ENCODE measurements at regions not wholly inside any gene's neighbourhood (a gene's known extent, or its start where the extent isn't known, plus 50 kb on each side); places are given as distances from the start of the nearest gene placed in this dataset.

DNA sequence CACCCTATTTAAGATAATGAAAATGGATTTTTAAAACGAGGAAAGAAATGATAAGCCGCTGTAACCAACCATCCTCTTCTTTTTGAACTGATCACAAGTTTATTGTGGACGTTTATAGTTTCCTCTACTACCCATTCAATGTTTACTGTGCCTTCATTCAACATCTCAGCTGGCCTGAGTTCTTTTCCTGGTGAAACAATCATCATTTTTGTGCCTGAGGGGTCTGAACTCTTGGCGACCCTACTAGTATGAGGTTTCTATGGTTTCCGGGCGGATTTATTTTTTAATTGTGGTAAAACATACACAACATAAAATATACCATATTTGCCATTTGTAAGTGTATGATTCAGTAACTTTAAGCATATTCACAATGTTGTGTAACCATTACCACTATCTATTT is 100.7 kb downstream of the SPRY1 start:
- no peak for DNase-seq (ENCODE audit: low read depth)

DNA sequence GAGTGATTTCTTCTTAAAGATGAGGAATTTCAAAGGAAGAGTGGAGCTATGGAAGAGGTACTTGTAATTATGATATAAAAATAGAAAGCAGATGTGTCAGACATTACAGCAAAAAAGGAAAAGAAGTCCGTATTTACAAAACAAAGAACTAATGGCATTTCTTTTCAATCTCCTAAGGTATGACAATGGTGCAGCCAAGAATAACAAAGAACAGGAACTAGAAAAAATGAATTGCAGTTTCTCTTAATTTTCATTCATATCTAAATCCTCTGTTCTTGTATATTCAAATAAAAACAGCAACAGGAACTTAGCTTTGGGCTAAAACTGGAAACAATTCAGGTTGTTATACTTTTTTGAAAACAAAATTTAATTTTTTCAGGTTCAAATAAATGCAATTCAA is 105.1 kb downstream of the SPRY1 start:
- no peak for DNase-seq (ENCODE audit: low read depth)

DNA sequence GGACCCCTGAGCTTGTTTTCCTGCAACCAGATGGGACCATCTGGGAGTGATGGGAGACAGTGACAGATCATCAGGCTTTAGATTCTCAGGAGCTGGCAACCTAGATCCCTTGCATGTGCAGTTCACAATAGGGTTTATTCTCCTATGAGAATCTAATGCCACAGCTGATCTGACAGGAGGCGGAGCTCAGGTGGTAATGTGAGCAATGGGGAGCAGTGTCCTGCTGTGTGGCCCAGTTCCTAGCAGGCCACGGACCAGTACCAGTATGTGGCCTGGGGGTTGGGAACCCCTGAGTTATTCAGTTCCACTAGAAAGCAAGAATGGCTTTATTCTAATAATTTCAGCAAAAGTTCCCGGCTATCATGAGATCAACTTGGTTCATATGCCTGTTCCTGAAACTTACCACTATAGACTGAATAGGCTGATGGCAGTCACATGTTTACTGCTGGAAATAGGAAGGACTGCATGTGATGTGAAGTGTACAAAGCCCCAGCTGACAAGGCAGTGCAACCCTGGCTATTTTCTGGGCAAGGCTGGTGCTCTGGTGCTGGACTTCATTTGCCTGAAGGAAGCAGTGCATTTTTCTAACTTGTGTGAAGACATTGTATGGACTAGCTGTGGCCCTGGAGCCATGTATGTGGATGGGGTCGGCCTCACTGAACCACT is 107.2 kb downstream of the SPRY1 start:
- DNase-seq (ENCODE audit: low read depth), result no peak

DNA sequence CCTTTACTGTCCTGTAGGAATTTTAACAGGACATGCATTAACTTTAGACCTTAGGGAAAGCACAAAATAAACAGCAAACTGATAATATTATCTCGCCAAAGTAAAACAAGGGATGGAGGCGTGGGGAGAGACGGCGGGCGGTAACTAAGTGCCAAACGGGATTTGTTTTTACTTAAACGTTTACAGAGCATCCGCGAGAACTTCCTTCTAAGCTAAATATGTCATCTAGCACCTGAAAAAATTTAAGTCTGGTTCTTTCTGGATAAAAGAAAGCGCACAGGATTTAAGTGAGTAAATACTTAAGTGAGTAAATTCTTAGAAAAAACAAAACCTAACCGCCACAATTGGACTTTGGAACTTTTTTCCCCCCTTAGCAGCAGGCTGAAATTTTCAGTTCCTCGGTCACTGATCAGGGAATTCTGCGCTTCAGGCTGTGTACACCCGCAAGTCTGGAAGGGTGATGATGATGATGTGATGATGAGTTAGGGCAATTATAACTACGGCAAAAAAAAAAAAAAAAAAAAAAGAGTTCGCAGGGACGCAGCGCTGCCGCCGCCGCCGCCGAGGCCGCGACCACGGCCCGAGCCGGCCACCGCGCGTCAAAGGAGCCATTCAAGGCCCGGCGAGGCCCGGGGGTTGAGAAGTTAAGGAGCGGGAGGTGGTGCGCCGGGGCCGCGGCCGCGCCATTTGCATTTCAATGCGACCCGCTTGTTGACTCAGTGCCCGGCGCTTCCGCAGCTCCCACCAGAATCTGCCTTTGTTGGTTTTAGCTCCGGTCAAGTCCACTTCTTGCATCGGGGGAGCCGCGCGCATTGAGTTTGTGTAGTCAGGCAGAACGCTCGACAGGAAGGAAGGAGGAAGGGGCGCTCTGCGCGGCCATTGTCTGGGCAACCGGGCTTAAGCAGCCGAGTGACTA is 108.8 kb downstream of the SPRY1 start:
- no peak for DNase-seq (ENCODE audit: low read depth)

DNA sequence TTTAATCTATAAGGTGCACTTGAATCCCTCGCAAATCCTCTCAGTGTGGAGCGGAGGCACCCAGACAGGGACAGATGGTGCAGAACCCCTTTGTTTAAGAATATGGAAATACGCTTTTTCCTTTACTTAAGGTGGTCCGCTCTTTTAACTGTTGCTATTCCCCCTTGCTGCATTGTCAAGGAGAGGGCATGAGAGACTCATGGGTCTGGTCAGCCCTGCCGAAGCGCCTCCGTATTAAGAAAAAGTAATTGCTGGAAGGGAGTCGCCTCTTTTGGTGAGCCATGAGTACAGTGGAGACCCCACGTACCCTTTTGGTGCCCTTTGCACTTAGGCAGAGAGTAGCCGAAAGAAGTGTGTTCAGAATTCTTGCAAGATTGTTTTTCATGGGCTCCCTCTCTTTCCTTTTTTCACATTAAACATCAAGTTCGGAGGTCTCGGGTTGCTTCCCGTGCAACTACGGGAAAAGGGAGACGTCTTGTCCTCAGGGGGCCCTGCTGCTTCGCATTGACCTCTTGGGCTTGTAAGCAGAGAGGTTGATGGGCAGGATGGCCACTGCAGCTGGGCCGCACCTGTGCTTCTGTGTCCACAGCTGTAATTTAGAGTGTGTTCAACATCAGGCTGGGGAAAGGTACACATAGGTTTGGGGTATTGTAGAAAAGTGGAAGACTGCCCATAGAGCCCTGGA is 109.6 kb downstream of the SPRY1 start:
- DNase-seq (ENCODE audit: low read depth), result no peak

DNA sequence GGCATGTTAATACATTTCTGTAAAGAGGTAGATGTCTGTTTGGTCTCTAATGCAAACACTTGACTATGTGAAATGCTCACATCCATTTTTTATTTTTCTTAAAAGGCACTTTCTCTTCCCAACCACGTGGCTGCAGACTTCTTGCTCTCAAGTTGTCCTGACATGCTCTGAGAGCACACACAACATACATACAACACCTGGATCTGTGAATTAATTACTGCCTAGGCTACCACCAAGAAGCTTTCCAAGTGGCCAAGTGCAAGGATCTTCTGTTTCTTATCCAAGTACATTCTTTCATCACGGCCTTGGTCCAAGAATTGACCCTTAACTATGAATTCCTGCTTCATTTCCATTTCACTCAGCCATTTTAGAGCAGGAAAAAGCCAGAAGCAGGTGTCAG is 110.8 kb downstream of the SPRY1 start:
- DNase-seq (ENCODE audit: low read depth), result no peak

DNA sequence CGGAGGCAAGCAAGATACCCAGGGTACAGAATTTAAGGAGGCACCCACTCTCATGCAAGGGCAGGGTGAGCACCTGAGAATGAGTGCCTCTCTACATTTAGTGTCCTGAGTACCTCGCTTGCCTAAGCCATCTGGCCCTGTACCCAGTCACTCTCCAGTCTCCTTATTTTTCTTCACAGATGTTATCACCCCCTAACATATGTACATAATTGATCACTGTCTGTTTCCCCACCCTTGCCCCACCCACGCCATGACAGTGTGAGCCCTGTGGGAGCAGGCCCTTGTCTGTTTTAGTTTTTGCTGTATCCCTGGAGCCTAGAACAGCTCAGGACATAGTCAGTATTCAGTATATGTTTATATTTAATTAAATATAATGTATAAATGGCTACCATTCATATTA is 113.6 kb downstream of the SPRY1 start:
- DNase-seq (ENCODE audit: low read depth), result no peak

DNA sequence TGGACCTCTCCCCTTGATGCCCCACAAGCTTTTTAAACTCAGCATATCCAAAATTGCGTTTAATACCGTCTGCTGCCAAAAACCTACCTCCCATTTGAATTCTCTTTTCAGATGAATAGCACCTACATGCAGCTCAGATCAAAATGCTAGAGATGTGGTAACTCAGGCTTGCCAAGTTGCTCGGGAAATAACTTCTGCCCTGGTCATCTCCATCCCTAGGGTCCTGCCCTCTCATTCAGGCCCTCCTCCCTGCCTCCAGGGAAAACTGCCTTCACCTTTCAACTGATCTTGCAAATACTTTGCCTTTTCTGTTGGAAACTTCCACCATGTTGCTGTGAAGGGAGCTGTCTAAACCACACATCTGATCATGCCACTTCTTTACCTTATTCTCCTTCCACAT is 114.1 kb downstream of the SPRY1 start:
- no peak for DNase-seq (ENCODE audit: low read depth)

DNA sequence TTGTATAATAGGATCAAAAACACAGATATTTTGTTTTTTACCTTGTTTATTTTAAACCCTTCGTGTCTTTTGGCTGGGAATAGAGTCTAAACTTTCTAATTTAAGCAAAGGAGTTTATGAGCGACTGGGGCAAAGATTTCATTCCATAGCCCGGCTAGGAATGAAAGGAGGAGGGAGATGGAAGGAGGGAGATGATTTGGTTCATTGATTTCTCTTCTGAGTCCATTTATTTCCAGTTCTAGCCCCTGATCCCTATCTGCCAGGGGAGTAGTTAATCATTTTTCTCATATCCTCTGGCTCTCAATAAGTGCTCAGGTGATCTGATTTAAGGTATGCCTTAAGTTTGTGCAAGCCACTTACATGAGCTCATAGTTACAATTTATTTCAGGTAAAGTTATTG is 120.0 kb downstream of the SPRY1 start:
- DNase-seq (ENCODE audit: low read depth), result no peak

DNA sequence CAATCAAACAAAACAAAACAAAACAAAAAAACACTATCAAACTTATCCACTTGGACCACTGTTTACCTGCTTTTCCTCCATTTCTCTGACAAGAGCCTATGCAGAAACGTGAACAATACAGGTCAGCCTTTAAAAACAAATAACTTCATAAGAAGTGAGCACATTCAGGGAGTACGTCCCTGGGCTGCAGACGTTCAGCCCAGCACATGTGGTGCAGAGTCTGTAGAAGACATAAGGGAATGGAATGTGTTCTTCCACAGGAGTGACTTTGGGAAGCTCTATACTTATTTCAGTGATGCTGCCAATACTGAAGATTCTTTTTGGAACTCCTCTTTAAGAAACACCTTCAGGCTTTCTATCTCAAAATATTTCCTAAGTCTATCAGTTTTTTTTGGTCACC is 120.6 kb downstream of the SPRY1 start:
- no peak for DNase-seq (ENCODE audit: low read depth)

DNA sequence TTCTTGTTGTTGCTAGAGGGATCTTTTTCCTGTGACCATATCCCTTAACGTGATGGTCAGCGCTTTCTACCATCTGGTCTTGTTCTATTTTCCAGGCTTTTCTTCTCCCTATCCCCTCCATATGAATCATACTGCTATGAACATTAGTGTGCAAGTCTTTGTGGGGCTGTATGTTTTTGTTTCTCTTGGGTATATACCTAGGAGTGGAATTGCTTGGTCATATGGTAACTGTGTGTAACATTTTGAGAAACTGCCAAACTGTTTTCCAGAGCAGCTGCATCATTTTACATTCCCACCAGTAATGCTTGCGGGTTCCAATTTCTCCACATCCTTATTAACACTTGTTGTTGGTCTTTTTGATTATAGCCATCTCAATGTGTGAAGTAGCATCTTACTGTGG is 121.4 kb downstream of the SPRY1 start:
- DNase-seq (ENCODE audit: low read depth), result no peak

DNA sequence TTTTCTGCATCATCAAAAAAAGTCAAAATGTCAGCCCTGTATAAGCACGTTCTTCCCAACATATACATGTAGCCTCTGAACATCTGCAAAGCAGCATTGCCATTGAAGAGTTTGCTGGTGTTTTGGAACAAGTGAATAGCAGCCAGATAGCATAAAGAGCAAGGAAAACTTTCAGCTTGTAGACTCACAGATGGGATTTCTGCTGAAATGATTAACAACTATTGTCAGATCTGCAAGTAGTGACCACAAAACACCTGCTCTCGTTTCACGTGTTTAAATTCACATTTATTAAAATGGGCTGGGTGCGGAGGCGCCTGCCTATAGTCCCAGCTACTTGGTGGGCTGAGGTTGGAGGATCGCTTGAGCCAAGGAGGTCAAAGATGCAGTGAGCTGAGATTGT is 123.7 kb downstream of the SPRY1 start:
- DNase-seq (ENCODE audit: low read depth), result no peak

DNA sequence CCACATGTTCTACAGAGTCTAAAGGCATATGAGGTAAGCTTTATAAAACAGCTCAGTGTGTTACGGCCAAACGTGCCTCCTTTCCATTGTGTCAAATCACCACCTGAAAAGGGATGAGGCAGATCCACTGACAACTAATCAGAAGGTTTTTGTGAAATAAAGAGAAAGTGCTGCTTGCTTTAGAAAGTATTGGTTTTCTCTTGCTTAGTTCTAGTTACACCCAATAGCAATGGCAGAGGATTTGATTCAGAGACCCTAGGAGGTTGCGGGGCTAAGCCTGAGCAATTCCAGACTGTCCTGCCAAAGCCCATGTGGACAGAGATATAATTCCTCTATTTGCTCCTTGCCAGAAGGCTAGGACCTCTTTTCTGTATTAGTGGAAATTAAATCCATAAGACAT is 125.5 kb downstream of the SPRY1 start:
- DNase-seq (ENCODE audit: low read depth), result no peak

DNA sequence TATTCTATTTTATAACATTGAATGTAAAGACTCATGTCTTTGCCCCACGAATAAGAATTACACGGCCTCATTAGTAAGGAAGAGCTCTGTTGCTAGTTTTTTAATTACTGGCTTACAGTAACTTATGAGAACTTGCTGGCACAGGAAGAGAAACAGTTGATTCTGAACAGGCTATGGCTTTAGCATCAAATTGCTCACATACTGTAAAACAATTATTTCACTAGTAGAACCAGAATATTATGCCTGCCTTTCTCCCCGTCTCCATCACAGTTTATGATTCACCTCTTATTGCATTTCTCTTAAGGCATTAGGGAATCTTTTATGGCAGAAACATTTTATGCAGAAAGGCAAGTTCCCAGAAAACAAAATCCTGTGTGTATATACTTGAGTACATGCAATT is 126.1 kb downstream of the SPRY1 start:
- no peak for DNase-seq (ENCODE audit: low read depth)

DNA sequence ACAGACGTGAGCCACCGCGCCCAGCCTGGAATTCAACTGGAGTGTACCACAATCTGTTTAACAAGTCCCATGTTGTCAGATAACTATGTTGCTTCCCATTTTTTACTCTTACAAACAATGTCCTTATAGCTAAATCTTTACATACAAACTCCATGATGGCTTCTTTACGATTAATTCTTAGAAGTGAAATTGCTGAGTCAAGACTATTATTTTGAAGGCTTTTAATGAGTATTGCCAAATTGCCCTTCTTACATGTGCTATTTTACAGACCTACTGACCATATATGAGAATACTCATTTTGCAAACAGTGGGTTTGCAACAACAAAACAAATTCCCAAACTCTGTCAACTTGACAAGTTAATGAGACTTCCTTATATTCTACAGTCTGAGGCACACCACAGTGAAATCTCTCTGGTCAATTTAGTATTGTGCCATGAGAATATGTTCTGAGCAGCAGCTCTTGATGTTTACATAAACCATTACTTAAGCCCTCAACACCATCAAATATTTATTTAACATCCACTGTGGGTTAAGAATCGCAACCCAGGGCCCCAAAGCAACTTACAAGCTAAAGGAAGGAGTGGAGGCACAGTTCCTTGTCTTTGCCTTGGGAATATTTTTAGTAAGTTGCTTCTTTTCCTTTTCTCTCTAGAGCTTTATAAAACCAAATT is 128.5 kb downstream of the SPRY1 start:
- no peak for DNase-seq (ENCODE audit: low read depth)

DNA sequence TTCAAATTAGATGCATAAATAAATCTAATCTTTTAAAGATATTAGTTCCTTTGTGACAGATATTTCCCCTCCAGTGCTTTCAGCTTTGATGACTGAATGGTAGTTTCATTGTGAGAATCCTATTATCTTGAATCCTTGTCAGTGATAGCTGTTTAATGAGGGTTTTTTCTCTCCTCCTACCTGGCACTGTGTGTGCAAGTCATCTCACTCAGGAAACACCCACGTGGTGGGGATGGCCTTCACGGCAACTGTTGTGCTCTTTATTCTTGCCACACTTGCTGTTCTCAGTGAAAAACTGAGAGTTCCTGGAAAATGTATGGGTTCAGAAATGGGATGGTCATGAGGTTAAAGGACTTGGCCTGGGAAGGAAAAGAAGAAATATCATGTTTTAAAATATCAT is 129.9 kb downstream of the SPRY1 start:
- no peak for DNase-seq (ENCODE audit: low read depth)

DNA sequence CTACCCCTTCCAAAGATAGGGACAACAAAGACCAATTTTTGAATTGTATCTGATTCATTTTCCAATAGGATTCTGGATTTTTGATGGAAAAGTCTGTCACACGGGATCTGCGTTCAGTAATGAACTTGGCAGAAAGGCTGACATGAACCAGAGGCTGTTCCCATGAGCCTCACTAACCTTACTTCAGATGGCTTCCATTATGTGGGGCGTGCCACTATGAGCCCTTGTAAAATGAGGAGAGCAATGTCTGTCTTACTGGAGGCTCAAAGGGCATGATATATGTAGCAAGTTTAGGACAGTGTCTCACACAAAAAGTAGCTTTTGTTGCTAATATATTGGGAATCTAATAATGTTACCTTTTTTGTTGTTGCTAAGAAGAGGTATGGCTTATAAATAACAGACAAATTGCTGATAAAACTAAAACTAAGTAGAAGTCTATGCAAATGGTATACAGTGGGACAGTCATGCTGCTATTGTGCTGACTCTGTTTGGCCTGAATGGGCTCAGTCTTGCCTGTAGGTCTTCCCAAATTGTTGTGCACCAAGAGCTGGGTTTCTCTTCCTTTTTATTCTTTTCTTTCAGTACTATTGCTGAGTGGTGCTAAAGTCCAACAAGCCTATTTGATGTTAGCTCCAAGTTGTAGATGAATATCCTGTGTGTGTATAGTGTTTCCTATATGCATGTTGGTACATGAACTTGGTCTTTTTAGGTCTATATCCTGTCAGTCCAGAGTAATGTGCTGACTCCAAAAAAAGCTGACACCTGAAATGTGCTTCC is 132.1 kb downstream of the SPRY1 start:
- no peak for DNase-seq (ENCODE audit: low read depth)

DNA sequence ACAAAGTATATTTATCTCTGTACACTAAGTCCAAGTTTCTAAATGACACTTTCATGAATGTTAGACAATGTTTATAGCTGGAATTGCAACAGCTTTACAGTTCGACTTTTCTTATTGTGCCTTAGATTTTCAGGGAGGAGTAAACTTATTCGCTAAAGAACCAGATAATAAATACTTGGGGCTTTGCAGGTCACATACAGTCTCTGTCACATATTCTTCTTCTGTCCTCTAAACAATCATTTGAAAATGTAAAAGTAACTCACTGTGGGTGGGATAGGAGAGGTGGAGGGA is 132.6 kb downstream of the SPRY1 start:
- DNase-seq (ENCODE audit: low read depth), result no peak

DNA sequence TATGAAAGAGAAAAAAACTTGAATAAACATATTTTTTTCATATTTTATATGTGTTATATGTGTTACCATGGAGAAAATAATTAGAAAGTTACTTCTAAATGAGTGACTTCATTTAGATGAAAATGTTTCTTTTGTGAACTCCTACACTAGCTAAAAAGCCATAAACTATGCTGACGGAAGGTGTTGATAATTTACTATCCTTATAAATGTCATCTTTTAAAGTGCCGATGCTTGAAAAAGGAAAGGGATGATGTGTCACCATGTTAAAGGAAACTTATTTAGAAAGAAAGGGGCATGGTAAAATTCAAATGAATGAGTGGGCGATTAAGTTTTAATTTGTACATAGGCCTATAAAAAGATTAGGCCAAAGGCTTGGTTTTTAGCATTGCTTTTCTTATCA is 133.8 kb downstream of the SPRY1 start:
- no peak for DNase-seq (ENCODE audit: low read depth)

DNA sequence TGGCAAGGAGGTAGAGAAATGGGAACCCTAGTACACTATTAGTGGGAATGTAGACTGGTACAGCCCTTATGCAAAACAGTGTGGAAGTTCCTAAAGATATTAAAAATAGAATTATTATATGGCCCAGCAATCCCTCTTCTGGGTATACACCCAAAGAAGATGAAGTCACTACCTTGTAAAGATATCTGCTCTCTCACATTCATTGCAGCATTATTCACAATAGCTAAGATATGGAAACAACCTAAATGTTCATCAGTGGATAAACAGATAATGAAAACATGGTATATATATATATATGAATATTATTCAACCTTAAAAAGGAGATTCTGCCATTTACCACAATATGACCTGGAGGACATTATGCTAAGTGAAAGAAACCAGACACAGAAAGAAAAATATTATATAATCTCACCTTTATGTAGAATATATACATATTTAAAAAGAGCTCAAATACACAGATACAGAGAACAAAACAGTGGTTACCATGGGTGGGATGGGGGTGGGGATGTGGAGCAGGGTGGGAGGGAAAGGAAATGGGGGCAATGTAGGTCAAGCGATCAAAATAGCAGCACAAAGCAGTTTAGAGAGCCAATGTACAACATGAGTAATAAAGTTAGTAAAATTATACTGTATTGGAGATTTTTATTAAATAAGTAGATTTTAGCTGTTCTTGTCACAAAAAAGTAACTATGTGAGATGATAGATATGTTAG is 138.6 kb downstream of the SPRY1 start:
- no peak for DNase-seq (ENCODE audit: low read depth)

DNA sequence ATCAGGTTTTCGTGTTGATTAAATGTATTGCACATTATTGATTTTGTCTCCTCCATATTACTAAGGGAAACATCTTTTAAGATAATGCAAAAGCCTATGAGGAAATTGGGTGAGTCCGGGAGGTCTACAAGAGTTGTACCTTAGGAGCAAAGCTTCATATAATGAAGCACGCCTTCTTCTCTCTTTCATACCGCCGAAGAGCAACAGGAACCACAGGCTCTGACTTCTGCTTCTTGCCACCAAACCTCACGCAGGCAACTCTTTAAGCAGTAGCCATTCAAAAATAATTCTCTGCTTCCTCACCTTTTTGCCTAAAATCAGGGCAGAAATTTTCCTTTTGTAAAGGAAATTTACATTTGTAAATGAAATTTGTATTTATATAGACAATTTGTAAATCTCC is 139.6 kb downstream of the SPRY1 start:
- no peak for DNase-seq (ENCODE audit: low read depth)

Data from stimulated activated CD8-positive, alpha-beta memory T cell treated with anti-CD3 and anti-CD28 coated beads, Interleukin-15, amount 100 ng/mL, for 1 hour (primary cell).